ENCODE measurements at regions not wholly inside any gene's neighbourhood (a gene's known extent, or its start where the extent isn't known, plus 50 kb on each side); places are given as distances from the start of the nearest gene placed in this dataset.
"Not testable (repeated sequence)": the region's sequence is repeated elsewhere in the genome, so short reads cannot be mapped to it uniquely, and the experiment has no call there.

DNA sequence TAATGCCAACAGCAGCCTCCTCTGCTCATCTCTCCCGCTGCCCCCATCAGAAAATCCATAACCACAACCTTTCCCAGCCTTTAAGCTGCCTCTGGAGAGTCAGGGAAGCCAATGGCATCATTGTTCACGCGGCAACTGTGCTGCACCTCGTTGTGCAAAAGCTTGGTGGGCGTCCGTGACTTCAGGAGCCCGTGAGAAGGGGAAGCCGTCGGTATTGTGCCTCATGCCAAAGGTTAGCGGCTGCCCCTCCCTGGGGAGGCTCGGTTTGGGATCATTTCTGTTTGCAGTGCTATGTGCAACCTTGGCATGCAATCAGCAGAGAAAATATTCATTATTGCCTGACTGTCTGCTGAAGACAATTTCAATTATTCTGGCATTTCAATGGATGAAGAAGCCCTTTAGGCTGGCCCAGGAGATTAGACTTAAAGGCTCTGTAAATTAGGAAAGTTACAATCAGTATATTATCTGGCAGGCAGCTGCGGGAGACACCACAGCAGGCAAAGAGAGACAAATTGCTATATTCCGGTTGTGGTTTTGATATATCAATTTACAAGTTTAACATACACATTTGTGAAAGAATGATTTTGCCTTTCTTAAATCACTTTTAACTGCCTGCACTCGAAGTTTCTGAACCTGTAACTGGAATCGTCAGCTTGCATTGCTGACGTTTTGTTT, 244.5 kb downstream of the GATA3 start:
- ATAC-seq (no peak), DNase-seq (no peak)
- intact Hi-C loops (cut with DNase I), result no loop called here

- intact Hi-C loops (cut with DNase I), result no loop called here
- no peak for ATAC-seq
Measured at GRCh38 chr10:8300925-8301324, 246.4 kb downstream of the GATA3 start.

GRCh38 chr10:8301333-8301732, 246.8 kb downstream of the GATA3 start:
- ATAC-seq (no peak), DNase-seq (no peak)
- intact Hi-C loops (cut with DNase I), result no loop called here

More at GRCh38 chr10:8300925-8301324, 246.4 kb downstream of the GATA3 start:
- no peak for DNase-seq

GRCh38 chr10:8301831-8302230, 247.3 kb downstream of the GATA3 start:
- intact Hi-C loops (cut with DNase I), result no loop called here

GRCh38 chr10:8302565-8302964, 248.1 kb downstream of the GATA3 start:
- DNase-seq (no peak), ATAC-seq (no peak)
- intact Hi-C loops (cut with DNase I), result no loop called here

More at GRCh38 chr10:8301831-8302230, 247.3 kb downstream of the GATA3 start:
- DNase-seq (no peak), ATAC-seq (no peak)

- intact Hi-C loops (cut with DNase I), result no loop called here
- ATAC-seq, result no peak
Measured at GRCh38 chr10:8304861-8305260, 250.4 kb downstream of the GATA3 start.

GRCh38 chr10:8305876-8306652, 251.6 kb downstream of the GATA3 start:
- no peak for ATAC-seq
- intact Hi-C loops (cut with DNase I), result no loop called here
- DNase-seq, result no peak

More at GRCh38 chr10:8304861-8305260, 250.4 kb downstream of the GATA3 start:
- DNase-seq, result no peak

DNA sequence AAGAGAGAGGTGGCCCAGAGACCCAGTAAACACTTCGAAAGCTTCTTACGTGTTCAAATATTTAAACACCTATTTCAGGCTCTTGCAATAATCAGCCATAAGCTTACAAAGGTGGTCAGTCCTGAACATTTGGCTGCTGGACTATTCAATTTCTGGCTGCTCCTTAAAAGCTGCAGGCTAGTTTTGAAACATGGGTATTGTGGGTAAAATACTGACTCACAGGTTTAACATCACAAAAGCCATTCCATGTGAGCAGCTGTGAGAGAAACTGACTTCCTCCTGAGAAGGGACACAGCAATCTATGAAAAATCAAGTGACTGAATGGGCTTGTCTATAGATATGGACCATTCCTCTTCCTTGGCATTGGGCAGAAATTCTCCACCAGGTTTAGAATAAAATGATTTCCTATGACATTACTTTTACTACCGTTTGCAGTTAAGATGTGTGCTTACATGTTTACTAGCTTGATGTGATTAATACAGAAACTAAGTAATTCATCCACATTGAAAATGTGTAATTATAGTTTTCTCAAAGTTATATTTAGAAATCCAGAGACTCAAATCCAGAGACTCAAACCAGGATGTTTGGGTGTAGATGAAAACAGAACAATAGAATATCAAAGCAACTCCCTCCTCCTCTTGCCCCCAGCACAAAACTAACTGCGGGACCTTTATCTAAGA, 252.3 kb downstream of the GATA3 start:
- intact Hi-C loops (cut with DNase I), result no loop called here
- ATAC-seq, result no peak
- DNase-seq, result no peak

- intact Hi-C loops (cut with DNase I), result no loop called here
- ATAC-seq (no peak), DNase-seq (no peak)
Measured at GRCh38 chr10:8310930-8311329, 256.4 kb downstream of the GATA3 start.

- ATAC-seq (no peak), DNase-seq (no peak)
- intact Hi-C loops (cut with DNase I), result no loop called here
Measured at GRCh38 chr10:8311526-8312070, 257.1 kb downstream of the GATA3 start.

- peak in 1 of 2 donors; percentile 54 for ATAC-seq
- intact Hi-C loops (cut with DNase I), result no loop called here
- DNase-seq, result no peak
Measured at GRCh38 chr10:8312079-8312478, 257.6 kb downstream of the GATA3 start.

- DNase-seq (no peak), ATAC-seq (peak in 1 of 2 donors; percentile 67)
- intact Hi-C loops (cut with DNase I), result no loop called here
Measured at GRCh38 chr10:8312781-8313180, 258.3 kb downstream of the GATA3 start.

DNA sequence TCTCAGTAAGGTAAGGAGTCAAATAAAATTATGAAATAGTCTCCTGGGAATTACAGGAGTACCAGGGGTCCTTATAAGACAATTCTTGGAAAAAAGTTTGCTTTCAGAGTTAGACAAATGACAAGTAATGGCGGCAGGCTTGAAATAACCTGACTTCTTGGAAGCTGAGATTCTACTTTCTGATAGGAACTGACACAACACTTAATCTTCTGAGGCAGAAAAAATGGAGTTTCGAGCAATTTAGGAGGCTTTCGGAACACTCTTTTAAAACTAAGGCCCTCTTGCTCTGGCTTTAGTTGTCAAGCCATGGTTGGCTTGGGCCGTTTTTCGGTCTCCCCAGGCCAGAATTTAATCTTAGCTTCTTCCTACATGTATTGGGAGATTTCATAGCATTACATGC, 260.0 kb downstream of the GATA3 start:
- intact Hi-C loops (cut with DNase I), result no loop called here
- ATAC-seq, result no peak
- no peak for DNase-seq

DNA sequence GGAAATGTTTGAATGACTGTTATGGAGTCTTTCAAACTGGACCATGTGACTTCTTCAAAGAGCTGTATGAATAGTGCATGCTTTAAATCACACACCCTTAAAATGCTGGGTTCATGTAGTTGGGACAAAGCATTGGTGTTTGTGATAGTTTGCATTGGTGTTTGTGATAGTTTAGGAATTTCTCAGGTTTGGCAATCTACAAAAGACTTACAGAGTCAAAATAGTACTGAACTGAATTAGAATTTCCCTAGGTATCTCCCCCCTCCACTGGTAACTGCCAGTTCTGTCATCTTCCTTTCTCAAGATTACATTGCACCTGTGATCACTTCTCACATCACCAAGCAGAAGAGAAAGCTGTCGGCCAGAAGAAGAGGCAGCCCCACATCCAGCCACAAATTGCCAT, 261.1 kb downstream of the GATA3 start:
- ATAC-seq (no peak), DNase-seq (no peak)
- intact Hi-C loops (cut with DNase I), result no loop called here

GRCh38 chr10:8316284-8316683, 261.8 kb downstream of the GATA3 start:
- intact Hi-C loops (cut with DNase I), result no loop called here
- DNase-seq (no peak), ATAC-seq (no peak)

DNA sequence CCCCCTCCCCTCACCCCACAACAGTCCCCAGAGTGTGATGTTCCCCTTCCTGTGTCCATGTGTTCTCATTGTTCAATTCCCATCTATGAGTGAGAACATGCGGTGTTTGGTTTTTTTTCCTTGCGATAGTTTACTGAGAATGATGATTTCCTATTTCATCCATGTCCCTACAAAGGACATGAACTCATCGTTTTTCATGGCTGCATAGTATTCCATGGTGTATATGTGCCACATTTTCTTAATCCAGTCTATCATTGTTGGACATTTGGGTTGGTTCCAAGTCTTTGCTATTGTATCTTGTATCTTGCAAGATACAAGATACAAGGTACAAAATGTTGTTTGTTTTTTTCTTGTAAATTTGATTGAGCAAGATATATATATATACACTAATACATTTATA, 263.9 kb downstream of the GATA3 start:
- DNase-seq; intact Hi-C loops (cut with DNase I); ATAC-seq: not testable (repeated sequence)

DNA sequence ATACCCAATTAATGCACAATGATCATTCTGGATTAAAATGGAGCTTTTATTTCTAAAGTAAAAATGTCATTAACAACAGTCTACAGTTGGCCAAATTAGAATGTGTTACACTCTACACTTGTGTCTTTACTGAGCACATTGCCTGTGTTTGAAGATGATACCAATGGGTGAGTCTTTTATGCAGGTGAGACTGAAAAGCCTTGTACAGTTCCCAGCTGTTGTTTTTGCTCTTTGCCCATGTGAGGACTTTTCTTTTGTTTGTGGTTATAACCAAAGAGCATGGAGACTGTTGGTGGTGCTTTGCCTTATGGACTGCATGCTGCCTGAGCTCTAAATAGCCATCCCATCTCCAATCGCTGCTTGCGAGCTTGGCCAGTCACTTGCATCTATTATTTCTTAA, 264.5 kb downstream of the GATA3 start:
- ATAC-seq, result no peak
- intact Hi-C loops (cut with DNase I), result no loop called here
- no peak for DNase-seq

- intact Hi-C loops (cut with DNase I), result no loop called here
- no peak for DNase-seq
- ATAC-seq, result no peak
Measured at GRCh38 chr10:8319704-8320103, 265.2 kb downstream of the GATA3 start.

DNA sequence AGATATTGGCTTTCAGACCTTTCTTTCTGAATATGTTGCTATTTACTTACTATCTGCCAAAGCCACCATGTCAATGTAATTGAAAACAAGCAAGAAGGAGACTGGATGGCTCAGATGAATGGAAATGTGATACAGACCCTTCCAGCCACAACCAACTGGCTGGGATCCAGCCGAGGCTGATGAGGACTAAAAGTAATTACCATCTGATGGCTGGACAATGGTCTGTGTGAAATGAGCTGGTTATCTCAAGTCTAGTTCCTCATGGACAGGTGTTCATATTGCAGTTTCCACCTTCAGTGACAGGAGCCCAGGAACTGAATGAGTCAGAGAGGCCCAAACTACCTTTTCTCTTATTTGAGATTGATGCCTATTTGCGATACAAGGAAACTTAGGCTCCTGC, 267.5 kb downstream of the GATA3 start:
- ATAC-seq (no peak), DNase-seq (no peak)
- intact Hi-C loops (cut with DNase I), result no loop called here

DNA sequence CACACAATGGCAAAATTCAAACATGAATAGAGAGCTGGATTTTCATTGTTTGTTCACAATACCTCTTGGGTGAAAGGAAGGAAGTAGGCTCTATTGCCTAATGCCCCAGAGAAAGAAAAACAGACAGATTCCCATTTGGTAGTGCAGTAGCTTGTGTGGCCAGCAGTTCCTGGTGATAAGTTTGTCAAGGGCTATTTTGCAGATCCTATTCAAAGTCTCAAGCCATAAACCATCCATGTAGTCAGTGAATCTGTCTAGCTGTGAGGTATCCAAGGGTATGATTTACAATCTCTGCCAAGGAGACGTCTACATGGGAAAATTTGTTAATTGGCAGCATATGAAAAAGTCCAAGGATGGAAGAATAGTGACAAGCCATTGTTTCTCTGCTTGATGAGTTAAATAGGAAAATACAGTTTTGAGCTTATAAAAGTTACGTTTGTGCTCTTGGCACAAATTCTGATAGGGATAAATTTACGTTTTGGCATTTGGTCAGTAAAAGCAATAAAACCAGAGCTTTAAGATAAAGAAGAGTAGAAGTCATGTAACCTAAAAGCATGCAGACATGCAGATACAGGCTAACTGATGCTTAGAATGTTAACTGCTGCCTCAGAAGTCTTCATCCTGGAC, 269.1 kb downstream of the GATA3 start:
- intact Hi-C loops (cut with DNase I), result no loop called here
- no peak for DNase-seq
- no peak for ATAC-seq
